Body of pancreas (tissue), 4 donors: ENCODE measurements at regions not wholly inside any gene's neighbourhood (a gene's known extent, or its start where the extent isn't known, plus 50 kb on each side); places are given as distances from the start of the nearest gene placed in this dataset.

Experiments used
- CTCF ChIP-seq, 7 experiments: fragments of 450-650 bp in 4 of 7; fragments of 200-600 bp in 3 of 7; sonication (generic) in 3 of 7; IDR thresholded peaks; one replicate each; pipeline ENCODE4 v1.5.1; 2016 to 2019; ENCODE audit warnings: antibody characterized with exemption in 7 of 7
- POLR2A ChIP-seq, 3 donors: fragments of 450-650 bp; IDR thresholded peaks; one replicate each; pipeline ENCODE4 v1.6.1; 2016; ENCODE audit warnings: antibody characterized with exemption in 3 of 3, mild to moderate bottlenecking in 2 of 3

- TF ChIP-seq CTCF (IDR thresholded peaks at IDR 0.05): no peak
- TF ChIP-seq POLR2A (IDR thresholded peaks at IDR 0.05): no peak
Measured at GRCh38 chr15:36218322-36218721, 361.1 kb upstream of the CDIN1 start.
